Fibroblast of mammary gland (primary cell): ENCODE measurements at regions not wholly inside any gene's neighbourhood (a gene's known extent, or its start where the extent isn't known, plus 50 kb on each side); places are given as distances from the start of the nearest gene placed in this dataset.

Experiments used
- DNase-seq: peaks from one replicate; pipeline ENCODE4 v3.0.0-alpha.2; 2010; ENCODE audit warnings: low read depth
- H3K4me3 ChIP-seq: 2 replicates; pipeline ENCODE4 v1.5.1; 2011; ENCODE audit warnings: low read depth, mild to moderate bottlenecking, low read length, moderate library complexity; ENCODE audit not compliant: control insufficient read depth
- CTCF ChIP-seq: conservative IDR thresholded peaks from 2 replicates; pipeline ENCODE4 v1.5.1; 2011; ENCODE audit warnings: low read depth, low read length, inconsistent platforms; ENCODE audit not compliant: control insufficient read depth, insufficient read depth

DNA sequence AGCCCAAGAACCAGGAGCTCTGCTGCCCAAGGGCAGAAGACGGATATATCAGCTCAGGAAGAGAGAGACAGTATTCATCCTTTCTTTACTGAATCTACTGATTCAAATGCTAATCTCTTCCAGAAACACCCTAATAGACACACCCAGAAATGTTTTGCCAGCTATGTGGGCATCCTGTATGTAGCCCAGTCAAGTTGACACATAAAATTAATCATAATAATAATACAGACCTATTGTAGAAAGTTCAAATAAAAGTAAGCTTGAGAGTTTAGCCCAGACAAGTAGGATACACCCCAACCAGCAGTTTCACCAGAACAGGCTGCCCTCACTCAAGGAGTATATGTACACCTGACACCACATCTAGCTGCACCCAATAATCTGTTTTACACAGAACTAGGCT is 73.9 kb upstream of the VGLL2 start:
- DNase-seq, result no peak
- H3K4me3 ChIP-seq, result no peak overlapping the region
- no peak for TF ChIP-seq CTCF

GRCh38 chr6:117194271-117194670 is 71.1 kb upstream of the VGLL2 start:
- no peak for TF ChIP-seq CTCF

DNA sequence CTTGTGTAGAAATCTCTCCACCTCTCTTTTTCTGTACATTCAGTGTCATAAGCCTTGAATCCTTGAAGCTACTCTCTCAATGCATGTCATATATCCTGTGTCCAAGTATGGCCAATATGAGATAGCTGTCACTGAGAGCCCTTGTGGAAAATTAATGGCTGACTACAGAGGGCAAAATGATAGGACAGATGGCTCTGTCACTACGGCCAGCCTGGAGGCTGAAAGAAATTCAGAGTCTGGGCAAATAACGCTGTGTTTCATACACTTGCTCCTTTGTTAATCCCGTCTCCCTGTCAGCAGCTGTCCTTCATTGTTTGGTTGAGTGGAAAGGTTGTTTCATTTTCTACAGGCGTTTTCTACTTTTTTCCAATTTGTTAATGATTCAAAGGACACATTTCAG is 70.4 kb upstream of the VGLL2 start:
- TF ChIP-seq CTCF, result no peak
- no peak overlapping the region for H3K4me3 ChIP-seq
- DNase-seq, result no peak

More at GRCh38 chr6:117194271-117194670, 71.1 kb upstream of the VGLL2 start:
- no peak overlapping the region for H3K4me3 ChIP-seq
- DNase-seq, result no peak

GRCh38 chr6:117195728-117196127 is 69.6 kb upstream of the VGLL2 start:
- no peak for DNase-seq
- TF ChIP-seq CTCF, result no peak
- no peak overlapping the region for H3K4me3 ChIP-seq

DNA sequence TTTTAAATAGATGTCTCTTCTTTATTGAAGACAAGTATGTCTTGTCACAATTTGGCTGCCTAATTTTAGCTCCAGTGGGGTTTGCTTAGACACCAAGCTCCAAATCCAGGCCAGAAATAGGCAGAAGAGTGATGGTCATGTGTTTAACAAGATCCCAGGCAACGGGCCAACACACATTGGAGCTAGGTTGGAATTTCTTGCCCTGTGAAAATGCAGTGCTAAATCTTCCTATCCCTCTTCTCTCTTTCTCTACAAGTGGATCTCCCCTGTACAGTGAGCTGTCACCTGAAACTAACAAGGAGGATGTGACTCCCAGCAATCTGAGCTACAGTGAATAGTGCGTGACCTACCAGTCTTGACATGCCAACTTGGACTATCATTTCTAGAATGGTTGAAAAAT is 65.3 kb upstream of the VGLL2 start:
- DNase-seq, result no peak
- no peak for TF ChIP-seq CTCF
- H3K4me3 ChIP-seq, result no peak overlapping the region

GRCh38 chr6:117204903-117205302 is 60.5 kb upstream of the VGLL2 start:
- no peak for TF ChIP-seq CTCF
- H3K4me3 ChIP-seq, result no peak overlapping the region
- no peak for DNase-seq

DNA sequence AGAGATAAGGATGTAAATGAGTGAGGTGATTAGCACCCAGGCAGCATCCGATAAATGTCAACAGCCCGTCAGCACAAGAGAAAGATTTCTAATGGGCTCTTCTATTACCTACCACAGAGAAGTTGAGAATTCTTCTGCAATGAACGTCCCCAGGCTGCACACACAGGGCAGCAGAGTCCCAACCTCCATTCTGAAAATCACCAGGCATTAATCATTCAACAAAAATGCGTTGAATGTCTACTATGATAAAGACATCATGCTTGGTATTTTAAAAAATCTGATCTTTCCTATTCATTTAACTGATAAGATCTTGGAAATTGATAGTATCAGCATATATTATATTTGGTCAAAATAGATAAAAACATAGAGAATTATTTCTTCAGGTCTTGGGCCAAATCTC is 59.5 kb upstream of the VGLL2 start:
- TF ChIP-seq CTCF, result no peak
- DNase-seq, result no peak
- no peak overlapping the region for H3K4me3 ChIP-seq
